Peyer's patch (tissue), 4 donors: ENCODE measurements at regions not wholly inside any gene's neighbourhood (a gene's known extent, or its start where the extent isn't known, plus 50 kb on each side); places are given as distances from the start of the nearest gene placed in this dataset.

Source experiments
- CTCF ChIP-seq, 6 experiments: fragments of 450-650 bp in 4 of 6; fragments of 200-600 bp in 2 of 6; sonication (generic) in 1 of 6; IDR thresholded peaks; one replicate each; pipeline ENCODE4 v1.5.1; 2017 to 2019; ENCODE audit warnings: antibody characterized with exemption in 6 of 6, mild to moderate bottlenecking in 3 of 6, moderate library complexity in 1 of 6
- POLR2A ChIP-seq, 2 donors: fragments of 450-650 bp; IDR thresholded peaks; one replicate each; pipeline ENCODE4 v1.5.1; 2017; ENCODE audit warnings: antibody characterized with exemption in 2 of 2, mild to moderate bottlenecking in 2 of 2, moderate library complexity in 2 of 2

- TF ChIP-seq CTCF (IDR thresholded peaks at IDR 0.05) (no peak), POLR2A (IDR thresholded peaks at IDR 0.05) (no peak)
These were observed 592.8 kb upstream of the GRM3 start for GRCh38 chr7:86050918-86051317.
